NCI-H446 treated with DMSO at 0.1 percent for 48 hours (cell line): ENCODE measurements at regions not wholly inside any gene's neighbourhood (a gene's known extent, or its start where the extent isn't known, plus 50 kb on each side); places are given as distances from the start of the nearest gene placed in this dataset.
"Not testable (repeated sequence)": the region's sequence is repeated elsewhere in the genome, so short reads cannot be mapped to it uniquely, and the experiment has no call there.

Experiments
- DNase-seq: peaks from one replicate; lab custom pipeline; 2025; lab: John Stamatoyannopoulos, UW

DNA sequence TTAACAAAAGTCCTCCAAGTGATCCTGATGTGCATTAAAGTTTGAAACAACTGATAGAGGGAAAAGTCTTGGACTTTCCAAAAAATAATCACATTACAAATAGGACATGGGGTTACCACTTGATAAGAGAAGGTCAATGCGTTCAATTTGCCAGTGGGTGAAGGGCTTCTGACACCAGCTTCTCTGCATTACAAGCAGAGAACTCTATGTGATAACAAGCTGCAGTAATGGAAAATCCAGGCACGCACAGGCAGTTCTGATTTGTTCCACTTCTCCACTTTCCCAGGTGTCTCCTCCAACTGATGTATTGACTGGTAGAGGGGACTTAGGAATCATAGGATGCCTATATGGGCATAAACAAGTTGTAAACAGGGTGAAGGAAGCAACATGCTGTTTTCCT, 234.0 kb upstream of the MGAT5 start:
- no peak for DNase-seq

DNA sequence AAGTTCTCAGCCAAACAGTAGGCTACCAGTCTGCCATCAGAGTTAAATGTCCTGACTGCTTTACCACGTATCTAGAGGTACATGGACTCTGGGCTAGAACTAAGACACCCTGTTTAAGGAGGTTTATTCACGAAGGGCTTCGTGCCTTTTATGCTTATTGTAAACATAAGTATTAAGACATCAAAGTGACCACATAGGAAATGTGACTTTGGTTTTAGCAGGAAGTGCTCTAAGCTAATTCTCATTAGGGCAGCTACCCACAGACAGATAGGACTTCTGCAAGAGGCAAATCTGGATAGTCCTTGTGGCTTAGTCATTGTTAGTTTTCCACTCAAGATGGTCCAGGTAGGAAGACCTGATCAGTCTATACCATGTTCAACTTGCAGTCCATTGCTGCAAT, 233.3 kb upstream of the MGAT5 start:
- DNase-seq, result no peak

DNA sequence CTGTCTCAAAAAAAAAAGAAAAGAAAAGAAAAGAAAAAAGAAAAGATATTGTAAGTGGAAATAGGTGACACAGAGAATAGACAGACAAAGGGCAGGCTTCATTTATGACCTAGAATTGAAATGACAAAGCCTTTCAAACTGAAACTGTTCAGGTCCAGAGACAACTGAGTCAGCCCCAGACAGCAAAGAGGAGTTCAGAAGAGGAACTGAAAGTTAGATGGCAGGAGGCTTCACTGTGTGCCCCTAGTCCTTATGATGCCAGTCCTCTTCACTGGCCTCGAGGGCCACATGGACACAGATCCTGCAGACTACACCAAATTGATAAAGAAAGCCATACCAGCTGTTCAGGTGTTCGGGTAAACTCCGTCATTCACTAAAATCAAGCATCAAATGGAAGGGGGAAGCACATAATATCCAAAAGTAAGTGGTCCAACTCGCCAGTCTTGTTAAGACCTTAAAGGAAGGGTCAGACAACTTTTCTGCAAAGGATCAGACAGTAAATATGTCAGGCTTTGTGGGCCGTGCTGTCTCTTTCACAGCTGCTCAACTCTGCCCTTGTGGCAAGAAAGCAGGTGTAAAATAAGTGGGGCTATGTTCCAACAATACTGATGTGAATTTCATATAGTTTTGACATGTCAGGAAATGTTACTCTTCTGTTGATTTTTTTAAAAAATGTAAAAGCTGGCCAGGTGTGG, 231.9 kb upstream of the MGAT5 start:
- no peak for DNase-seq

DNA sequence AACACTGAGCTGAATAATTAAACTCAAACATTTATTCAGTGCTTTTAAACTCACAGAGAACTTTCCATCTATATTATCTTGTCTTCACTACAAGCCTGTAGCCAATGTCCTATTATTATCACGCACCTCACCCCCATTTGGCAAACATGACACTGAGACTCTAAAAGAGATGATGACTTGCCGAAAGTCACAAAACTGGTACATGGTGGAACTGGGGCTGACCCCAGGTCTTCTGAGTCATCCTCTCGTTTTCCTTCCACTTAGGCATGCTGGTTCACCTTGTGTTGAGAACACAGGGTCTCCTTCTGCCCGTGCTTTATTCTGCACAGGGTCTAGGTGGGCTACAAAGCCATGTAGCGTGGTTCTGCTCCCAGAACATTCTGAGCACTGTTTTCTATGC, 230.0 kb upstream of the MGAT5 start:
- no peak for DNase-seq

DNA sequence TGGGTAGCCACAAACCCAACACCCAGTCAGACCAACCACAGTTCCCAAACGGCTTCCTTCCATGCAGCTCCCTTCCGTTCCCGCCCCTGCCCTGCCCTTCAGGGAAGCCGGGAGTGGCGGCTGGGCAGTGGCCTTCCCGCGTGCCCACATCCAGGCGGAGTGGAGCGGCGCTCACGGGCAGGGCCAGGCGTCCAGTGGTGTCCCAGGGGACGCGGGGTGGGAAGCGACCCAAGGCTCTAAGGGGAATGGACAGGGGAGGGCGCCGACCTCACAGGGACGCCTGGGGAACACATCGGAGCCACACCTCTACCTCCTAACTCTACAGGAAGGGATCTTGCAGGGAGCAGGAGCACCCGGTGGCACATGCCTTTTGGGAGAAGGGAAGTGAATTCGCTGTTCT, 225.9 kb upstream of the MGAT5 start:
- DNase-seq, result no peak

DNA sequence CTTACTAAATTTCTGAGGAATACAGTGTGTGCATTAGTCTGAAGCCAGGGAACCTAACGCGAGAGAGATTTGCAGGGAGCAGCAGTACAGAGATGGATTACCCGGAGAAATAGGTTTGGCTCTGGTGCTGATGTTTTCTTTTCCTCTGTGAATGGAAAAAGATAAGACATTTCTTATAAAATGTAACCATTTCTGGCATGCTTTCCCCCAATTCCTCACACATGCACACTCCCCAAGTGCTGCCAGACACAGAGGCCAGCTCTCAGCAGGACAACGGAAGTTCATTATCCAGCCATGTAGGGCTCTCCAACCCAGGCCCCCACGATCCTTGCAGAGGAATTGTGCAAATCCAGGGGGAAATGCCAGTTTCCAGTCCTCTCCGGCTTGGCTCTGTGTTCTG, 224.5 kb upstream of the MGAT5 start:
- DNase-seq, result no peak

DNA sequence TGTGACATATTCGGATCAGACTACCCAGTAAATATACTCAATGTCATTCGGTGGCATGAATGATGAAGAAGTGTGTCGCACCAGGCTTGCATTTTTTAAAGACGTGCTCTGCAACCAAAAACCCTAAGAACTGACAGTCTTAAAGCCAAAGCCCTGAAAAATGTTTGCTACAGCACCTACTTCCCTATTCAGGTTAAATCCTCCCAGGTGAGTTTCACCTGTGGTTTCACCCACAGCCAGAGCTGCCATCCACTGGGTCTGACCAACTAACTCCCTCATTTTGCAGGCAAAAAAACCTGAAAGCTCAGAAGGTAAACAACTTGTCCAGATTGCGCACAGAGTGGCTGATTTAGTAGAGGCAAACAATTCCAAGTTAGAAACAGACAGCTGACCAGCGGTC, 222.3 kb upstream of the MGAT5 start:
- DNase-seq, result no peak

DNA sequence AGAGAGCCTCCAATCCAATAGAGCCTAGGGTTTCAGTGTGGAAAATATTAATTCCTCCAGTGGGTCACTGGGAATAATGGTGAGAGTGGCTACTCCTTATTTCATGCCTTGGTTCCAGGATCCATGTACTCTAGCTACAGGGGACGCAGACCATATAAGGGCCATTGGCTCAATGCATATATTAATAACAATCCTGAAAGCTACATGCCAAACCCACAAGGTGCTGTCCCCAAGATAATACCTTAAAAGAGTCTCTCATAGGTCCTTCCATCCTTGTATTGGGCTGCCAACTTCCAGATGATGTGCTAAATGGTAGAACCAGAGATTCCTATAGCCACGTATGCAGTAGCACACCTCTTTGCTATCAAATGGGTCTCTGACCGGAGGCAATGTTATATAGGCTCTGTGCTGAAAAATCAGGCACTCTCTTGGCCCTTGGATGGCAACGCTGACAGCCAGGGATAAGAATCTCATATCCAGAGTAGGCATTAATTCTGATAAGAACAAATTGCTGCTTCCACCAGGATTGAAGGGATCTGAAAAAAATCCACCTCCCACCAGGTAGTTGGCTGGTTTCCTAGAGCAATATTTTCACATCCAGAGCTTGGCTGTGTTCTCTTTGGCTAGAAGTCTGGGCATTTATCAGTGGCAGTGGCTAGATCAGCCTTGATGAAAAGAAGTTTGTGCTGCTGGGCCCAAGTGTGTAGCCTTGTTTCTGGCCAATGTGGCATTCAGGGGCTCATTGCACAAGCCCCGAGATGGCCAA, 218.1 kb upstream of the MGAT5 start:
- DNase-seq, result no peak

DNA sequence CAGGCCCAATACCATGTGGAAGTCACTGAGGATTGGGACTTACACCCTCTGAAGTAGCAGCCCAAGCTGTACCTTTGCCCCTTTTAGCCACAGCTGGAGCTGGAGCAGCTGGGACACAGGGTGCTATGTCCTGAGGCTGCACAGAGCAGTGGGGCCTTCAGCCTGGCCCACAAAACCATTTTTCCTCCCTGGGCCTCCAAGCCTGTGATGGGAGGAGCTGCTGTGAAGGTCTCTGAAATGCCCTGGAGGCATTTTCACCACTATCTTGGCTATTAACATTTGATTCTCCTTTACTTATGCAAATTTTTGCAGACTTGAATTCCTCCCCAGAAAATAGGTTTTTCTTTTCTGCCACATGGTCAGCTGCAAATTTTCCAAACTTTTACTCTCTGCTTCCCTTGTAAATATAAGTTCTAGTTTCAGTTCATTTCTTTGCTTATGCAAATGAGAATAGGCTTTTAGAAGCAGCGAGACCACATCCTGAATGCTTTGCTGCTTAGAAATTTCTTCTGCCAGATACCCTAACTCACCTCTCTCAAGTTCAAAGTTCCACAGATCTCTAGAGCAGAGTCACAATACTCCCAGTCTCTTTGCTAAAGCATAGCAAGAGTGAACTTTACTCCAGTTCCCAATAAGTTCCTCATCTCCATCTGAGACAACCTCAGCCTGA, 213.8 kb upstream of the MGAT5 start:
- no peak for DNase-seq

DNA sequence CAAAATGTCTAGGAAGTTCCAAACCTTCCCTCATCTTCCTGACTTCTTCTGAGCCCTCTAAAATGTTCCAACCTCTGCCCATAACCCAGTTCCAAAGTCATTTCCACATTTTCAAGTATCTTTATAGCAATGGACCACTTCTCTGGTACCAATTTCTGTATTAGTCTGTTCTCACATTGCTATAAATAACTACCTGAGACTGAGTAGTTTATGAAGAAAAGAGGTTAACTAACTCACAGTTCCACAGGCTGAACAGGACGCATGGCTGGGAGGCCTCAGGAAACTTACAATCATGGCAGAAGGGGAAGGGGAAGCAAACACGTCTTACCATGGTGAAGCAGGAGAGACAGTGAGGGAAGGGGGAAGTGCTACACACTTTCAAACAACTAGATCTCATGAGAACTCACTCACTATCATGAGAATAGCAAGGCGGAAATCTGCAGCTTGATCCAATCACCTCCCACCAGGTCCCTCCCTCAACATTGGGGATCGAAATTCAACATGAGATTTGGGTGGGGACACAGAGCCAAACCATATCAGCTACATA, 213.2 kb upstream of the MGAT5 start:
- DNase-seq, result not testable (repeated sequence)

DNA sequence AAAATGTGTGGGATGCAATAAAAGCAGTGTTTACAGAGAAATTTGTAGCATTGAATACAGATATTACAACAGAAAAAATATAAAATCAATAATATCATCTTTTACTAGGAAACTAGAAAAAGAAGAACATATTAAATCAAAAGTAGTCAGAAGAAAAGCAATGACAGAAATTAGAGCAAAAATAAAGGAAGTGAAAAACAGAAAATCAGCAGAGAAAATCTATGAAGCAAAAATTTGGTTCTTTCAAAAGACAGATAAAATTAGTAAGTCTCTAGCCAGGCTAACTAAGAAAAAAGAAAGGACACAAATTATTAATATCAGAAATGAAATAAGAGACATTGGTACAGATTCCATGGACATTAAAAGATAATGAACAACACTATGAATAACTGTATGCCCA, 212.0 kb upstream of the MGAT5 start:
- no peak for DNase-seq

DNA sequence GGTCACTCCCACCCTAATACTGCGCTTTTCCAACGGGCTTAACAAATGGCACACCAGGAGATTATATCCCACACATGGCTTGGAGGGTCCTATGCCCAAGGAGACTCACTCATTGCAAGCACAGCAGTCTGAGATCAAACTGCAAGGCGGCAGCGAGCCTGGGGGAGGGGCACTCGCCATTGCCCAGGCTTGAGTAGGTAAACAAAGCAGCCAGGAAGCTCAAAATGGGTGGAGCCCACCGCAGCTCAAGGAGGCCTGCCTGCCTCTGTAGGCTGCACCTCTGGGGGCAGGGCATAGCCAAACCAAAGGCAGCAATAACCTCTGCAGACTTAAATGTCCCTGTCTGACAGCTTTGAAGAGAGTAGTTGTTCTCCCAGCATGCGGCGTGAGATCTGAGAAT, 210.8 kb upstream of the MGAT5 start:
- not testable (repeated sequence) for DNase-seq

DNA sequence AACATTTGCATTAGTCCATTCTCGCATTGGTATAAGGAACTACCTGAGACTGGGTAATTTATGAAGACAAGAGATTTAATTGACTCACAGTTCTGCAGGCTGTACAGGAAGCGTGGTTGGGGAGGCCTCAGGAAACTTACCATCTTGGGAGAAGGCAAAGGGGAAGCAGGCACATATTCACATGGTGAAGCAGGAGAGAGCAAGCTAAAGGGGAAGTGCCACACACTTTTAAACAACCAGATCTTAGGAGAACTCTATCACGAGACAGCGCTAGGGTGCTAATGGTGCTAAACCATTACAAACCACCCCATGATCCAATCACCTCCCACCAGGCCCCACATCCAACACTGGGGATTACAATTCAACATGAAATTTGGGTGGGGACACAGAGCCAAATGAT, 201.7 kb upstream of the MGAT5 start:
- DNase-seq, result no peak

DNA sequence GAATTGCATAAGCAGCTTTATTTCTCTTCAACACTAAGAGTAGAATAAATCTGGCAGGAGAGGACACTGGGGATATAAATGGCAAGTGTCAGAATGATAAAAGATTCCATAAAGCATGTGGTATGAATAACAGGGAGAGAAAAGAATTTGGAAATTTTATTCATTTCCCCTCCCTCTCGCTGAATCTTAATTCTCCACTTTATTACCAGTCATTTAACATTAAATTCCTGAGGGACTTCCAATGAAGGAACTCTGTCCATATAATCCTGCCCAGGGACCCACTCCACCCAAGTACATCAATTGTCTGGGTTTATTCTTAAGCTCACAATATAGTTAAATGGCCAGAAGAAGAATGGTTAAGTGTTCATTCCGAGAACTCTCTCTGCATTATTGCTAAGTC, 197.7 kb upstream of the MGAT5 start:
- DNase-seq, result no peak

DNA sequence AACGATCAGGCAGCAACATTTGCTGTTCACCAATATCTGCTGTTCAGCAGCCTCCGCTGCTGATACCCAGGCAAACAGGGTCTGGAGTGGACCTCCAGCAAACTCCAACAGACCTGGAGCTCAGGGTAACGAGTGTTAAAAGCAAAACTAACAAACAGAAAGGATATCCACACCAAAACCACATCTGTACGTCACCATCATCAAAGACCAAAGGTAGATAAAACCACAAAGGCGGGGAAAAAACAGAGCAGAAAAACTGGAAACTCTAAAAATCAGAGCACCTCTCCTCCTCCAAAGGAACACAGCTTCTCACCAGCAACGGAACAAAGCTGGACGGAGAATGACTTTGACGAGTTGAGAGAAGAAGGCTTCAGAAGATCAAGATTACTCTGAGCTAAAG, 192.8 kb upstream of the MGAT5 start:
- not testable (repeated sequence) for DNase-seq

DNA sequence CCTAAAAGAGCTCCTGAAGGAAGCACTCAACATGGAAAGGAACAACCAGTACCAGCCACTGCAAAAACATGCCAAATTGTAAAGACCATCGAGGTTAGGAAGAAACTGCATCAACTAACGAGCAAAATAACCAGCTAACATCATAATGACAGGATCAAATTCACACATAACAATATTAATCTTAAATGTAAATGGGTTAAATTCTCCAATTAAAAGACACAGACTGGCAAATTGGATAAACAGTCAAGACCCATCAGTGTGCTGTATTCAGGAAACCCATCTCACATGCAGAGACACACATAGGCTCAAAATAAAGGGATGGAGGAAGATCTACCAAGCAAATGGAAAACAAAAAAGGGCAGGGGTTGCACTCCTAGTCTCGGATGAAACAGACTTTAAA, 191.6 kb upstream of the MGAT5 start:
- DNase-seq, result not testable (repeated sequence)

DNA sequence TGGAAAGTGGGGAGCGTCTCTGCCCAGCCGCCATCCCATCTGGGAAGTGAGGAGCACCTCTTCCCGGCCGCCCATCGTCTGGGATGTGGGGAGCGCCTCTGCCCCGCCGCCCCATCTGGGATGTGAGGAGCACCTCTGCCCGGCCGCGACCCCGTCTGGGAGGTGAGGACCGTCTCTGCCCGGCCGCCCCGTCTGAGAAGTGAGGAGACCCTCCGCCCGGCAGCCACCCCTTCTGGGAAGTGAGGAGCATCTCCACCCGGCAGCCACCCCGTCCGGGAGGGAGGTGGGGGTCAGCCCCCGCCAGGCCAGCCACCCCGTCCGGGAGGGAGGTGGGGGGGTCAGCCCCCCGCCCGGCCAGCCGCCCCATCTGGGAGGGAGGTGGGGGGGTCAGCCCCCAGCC, 190.0 kb upstream of the MGAT5 start:
- not testable (repeated sequence) for DNase-seq

DNA sequence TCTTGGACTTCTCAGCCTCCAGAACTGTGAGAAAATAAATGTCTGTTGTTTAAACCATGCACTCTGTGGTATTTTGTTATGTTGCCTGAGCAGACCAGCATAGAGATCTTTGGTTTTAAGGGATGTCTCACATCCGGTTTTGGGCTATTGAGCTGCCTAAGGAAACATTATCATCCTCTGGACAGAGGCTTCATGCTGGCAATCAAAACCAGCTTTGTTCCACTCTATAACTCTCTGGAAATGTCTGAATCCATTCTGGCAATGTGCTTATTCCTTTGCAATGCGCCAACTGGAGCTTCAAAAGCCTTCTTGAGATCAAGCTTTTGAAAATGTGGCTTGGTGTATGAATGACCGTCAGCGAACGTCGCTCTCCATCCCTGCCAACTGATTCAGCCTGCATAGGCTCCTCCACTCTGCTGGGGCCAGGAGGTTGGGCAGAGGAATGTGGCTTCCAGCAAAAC, 183.6 kb upstream of the MGAT5 start:
- no peak for DNase-seq

DNA sequence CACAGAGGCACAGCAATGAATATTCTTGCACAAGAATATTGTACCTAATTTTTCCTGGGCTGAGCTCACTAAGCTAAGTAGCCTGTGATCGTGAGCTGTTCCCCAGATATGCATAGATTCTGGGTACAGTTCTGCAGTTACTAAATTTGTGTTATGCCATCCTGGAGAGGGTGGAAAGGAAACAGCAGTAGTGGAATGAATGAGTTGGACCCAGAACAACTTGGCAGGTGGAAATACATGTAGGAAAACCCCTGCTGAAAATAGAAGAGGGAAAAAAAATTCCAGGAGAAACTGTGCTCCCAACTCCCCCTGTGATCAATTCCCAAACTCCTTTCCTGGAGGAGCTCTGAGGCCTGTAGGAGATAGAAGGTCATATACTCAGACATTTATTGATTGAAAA, 181.5 kb upstream of the MGAT5 start:
- no peak for DNase-seq

DNA sequence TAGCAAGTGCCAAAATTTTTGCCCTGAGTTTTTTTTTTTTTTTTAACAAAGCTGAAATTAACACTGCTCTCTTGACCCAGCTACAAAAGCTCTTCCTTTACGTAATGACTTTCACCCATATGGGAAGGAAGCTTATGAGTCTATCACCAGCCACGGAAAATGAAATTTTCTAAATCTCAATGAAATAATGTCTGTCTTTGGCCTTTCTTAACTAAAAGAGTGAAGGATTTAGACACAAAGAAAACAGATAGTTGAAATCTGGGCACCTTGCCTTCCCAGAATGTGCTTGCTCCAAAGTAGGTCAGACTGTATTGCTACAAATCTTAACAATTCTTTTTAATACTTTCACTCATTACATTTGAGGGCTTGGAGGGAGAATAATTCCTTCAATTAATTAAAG, 180.8 kb upstream of the MGAT5 start:
- DNase-seq, result no peak

DNA sequence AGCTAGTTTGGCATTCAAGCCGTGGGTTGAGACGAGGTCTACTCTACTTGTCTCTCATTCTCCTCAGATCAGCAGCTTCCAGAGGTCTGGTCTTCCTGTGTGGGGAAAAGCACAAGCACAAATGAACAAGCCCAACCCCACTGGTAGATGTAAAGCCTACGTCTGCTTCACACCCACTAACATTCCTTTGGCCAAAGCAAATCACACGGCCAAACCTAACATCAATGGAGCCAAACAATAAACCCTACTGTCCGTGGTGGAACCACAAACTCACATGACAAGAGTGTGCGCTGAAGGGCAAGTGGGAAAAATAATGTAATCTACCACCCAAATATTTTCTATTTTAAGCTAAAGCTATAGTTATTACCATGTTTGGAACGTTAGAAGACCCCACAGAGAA, 179.3 kb upstream of the MGAT5 start:
- DNase-seq, result no peak

DNA sequence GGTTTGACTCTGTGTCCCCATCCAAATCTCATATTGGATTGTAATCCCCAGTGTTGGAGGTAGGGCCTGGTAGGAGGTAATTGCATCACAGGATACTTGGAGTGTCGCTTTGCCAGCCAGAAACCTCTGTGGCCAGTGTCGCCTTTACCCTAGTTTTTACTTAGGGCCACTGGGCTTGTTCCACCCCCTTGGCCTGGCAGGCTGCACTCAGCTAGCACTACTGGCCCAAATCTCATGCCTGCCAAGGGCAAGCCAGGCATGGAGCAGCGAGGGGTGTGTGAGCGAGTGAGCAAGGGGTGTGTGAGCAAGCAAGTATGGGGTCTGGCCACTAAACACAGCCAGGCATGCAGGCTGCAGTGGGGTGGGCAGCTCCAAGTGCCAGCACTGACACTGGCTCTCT, 178.7 kb upstream of the MGAT5 start:
- no peak for DNase-seq

DNA sequence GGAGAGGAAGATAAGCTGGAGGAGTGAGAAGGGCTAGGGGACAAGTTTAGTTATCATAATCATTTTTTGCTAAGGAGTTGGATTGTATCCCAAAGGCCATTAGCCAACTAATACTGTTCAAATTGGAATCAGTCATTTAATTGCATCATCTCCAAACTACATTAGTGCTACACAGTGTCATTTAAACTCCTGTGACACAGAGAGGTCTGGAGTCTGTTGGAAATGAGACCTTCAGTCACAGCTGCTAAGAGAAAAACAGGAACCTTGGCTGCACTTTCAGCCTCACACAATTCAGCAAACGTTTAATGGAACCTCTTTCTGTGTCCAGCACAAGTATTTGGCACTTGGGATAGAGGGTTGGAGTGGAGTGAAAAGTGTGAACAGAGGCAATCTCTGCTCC, 175.5 kb upstream of the MGAT5 start:
- DNase-seq, result no peak
